Caco-2 (cell line): ENCODE measurements at regions not wholly inside any gene's neighbourhood (a gene's known extent, or its start where the extent isn't known, plus 50 kb on each side); places are given as distances from the start of the nearest gene placed in this dataset.

ENCODE experiments used
- BruUV-seq: library from RNA; stranded (reverse); fragments of 400-500 nt; replicated peaks from 2 replicates; lab custom pipeline; 2021; lab: Mats Ljungman, UMichigan
- CTCF ChIA-PET: fragments of 300-600 bp; sonication (Branson Sonifier 250); formaldehyde crosslinking; loops from one replicate; lab custom pipeline; 2022; ENCODE audit warnings: antibody characterized with exemption; lab: Charles Lee
- POLR2A ChIA-PET: fragments of 300-600 bp; sonication (Branson Sonifier 250); formaldehyde crosslinking; loops from one replicate; lab custom pipeline; 2022; ENCODE audit warnings: antibody characterized with exemption; lab: Charles Lee
- DNase-seq, 2 experiments: peaks; one replicate each; pipeline versions ENCODE4 v3.0.0 to v3.0.0-alpha.2; 2020 to 2022
- H3K27me3 ChIP-seq: replicated peaks from 2 replicates; pipeline ENCODE4 v1.6.0; 2011; ENCODE audit warnings: low read length; ENCODE audit not compliant: control insufficient read depth, insufficient read depth
- H3K36me3 ChIP-seq: 2 replicates; pipeline ENCODE4 v1.5.1; 2011; ENCODE audit warnings: low read length; ENCODE audit not compliant: control insufficient read depth, insufficient read depth
- H3K4me1 ChIP-seq: fragments of 250-450 bp; sonication (Bioruptor Pico); 2 replicates; pipeline ENCODE4 v1.5.1; 2020; ENCODE audit warnings: mild to moderate bottlenecking
- H3K4me3 ChIP-seq: 2 replicates; pipeline ENCODE4 v1.5.1; 2011; ENCODE audit warnings: low read depth, mild to moderate bottlenecking, control low read depth, low read length
- H3K9me3 ChIP-seq: fragments of 250-450 bp; sonication (Bioruptor Pico); 2 replicates; pipeline ENCODE4 v1.5.1; 2020; ENCODE audit warnings: mild to moderate bottlenecking, moderate library complexity
- H3K27ac Mint-ChIP-seq: one replicate; pipeline ENCODE4 v1.8.0; 2022; ENCODE audit warnings: mixed read lengths; ENCODE audit not compliant: unreplicated experiment
- H3K27me3 Mint-ChIP-seq: one replicate; pipeline ENCODE4 v1.8.0; 2022; ENCODE audit warnings: mixed read lengths; ENCODE audit not compliant: insufficient read depth, unreplicated experiment
- H3K36me3 Mint-ChIP-seq: one replicate; pipeline ENCODE4 v1.8.0; 2022; ENCODE audit warnings: mild to moderate bottlenecking, mixed read lengths; ENCODE audit not compliant: insufficient read depth, unreplicated experiment
- H3K4me1 Mint-ChIP-seq: one replicate; pipeline ENCODE4 v1.8.0; 2022; ENCODE audit warnings: low read depth, mixed read lengths; ENCODE audit not compliant: unreplicated experiment
- H3K4me3 Mint-ChIP-seq: one replicate; pipeline ENCODE4 v1.8.0; 2022; ENCODE audit warnings: mild to moderate bottlenecking, moderate library complexity, mixed read lengths; ENCODE audit not compliant: unreplicated experiment
- H3K9me3 Mint-ChIP-seq: one replicate; pipeline ENCODE4 v1.8.0; 2022; ENCODE audit warnings: mixed read lengths; ENCODE audit not compliant: unreplicated experiment
- intact Hi-C: fragments of 100-400 bp; cut with micrococcal nuclease; formaldehyde crosslinking; loops from one replicate; pipeline ENCODE4 v1.10.0; 2022; ENCODE audit not compliant: unreplicated experiment
- TF ChIP-seq, protein P1 (sequence below), 2 experiments: fragments of 200-600 bp in 1 of 2; IDR thresholded peaks; 1 replicate in 1 of 2; 2 replicates in 1 of 2; pipeline versions ENCODE4 v1.5.1 to v1.8.0; 2011 to 2022; ENCODE audit warnings: antibody characterized with exemption in 1 of 2, control low read depth in 1 of 2, inconsistent platforms in 1 of 2, low read depth in 1 of 2, low read length in 1 of 2, mild to moderate bottlenecking in 1 of 2, moderate library complexity in 1 of 2; ENCODE audit not compliant: insufficient read depth in 1 of 2, severe bottlenecking in 1 of 2, unreplicated experiment in 1 of 2

DNA sequence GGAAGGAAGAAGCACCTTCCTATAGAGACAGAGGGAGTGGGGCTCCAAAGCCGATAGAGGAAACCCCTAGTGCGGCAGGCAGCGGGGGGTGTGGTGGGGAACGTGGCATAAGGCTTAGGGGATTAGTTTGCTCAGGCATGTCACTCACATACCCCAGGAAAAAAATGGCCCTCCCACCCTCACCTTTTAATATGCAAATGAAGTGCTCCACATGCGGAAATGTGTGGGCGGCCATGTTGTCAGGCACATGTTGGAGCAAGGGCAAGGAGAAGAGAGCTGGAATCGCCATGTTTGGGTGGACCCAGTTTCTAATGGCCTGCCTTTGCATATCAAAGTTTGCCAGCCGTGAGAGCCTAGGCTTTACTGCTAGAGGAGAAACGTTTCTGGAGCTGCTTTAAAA, 758.8 kb downstream of the NR2F1-AS1 start:
- POLR2A ChIA-PET, result no interaction called here
- intact Hi-C loops, result no loop called here
- Histone ChIP-seq H3K27me3 (no peaks in the 10 kb centered on the region), H3K9me3 (no peaks in the 10 kb centered on the region), H3K4me1 (no peaks in the 10 kb centered on the region), H3K36me3 (no peaks in the 10 kb centered on the region), H3K4me3 (no peak overlapping the region)
- BruUV-seq, result no TSS peak
- CTCF ChIA-PET, result no interaction called here
- no peaks in the 10 kb centered on the region for H3K4me1 Mint-ChIP-seq
- H3K4me3 Mint-ChIP-seq, result no peak overlapping the region
- no peak for DNase-seq
- H3K27me3 Mint-ChIP-seq, result no peaks in the 10 kb centered on the region
- TF ChIP-seq, protein P1, sequence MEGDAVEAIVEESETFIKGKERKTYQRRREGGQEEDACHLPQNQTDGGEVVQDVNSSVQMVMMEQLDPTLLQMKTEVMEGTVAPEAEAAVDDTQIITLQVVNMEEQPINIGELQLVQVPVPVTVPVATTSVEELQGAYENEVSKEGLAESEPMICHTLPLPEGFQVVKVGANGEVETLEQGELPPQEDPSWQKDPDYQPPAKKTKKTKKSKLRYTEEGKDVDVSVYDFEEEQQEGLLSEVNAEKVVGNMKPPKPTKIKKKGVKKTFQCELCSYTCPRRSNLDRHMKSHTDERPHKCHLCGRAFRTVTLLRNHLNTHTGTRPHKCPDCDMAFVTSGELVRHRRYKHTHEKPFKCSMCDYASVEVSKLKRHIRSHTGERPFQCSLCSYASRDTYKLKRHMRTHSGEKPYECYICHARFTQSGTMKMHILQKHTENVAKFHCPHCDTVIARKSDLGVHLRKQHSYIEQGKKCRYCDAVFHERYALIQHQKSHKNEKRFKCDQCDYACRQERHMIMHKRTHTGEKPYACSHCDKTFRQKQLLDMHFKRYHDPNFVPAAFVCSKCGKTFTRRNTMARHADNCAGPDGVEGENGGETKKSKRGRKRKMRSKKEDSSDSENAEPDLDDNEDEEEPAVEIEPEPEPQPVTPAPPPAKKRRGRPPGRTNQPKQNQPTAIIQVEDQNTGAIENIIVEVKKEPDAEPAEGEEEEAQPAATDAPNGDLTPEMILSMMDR (IDR thresholded peaks at IDR 0.05; ENCODE audit: insufficient read depth in 1 of 2, low read depth in 1 of 2, low read length in 1 of 2, severe bottlenecking in 1 of 2, unreplicated experiment in 1 of 2), result no peak
- H3K9me3 Mint-ChIP-seq, result peaks cover 16% of the 10 kb centered on the region
- H3K36me3 Mint-ChIP-seq, result no peaks in the 10 kb centered on the region
- no peak overlapping the region for H3K27ac Mint-ChIP-seq

DNA sequence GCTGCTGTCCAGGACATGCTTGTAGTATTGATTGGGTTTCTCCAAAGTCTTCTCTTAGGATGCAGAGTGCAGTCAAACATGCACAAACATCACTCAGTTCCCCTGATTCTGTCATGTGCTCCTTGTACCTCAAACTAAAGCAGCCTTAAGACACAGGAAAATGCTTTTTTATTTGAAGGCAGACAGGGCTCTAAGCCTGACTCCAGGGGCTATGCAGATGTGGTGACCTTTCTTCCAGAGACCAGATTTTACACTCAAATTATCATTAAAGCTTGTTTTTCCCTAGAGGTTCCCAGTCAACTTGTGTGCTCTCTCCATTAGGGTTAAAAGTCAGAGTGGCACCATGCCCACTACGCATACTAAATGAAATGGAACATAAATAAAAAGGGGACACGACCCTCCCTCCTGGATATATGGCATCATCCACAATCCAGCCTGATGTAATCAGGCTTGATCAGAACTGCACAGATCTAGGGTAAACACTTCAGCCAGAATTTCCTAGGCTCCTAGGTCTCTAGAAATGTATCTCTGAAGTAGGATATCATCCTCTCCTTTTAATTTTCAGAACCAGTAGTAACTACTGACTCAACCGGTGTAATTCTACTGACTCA, 771.1 kb downstream of the NR2F1-AS1 start:
- no peak for DNase-seq
- ChIA-PET POLR2A (no interaction called here), CTCF (no interaction called here)
- H3K9me3 ChIP-seq, result no peaks in the 10 kb centered on the region
- no peaks in the 10 kb centered on the region for H3K9me3 Mint-ChIP-seq
- BruUV-seq, result no TSS peak
- no peak overlapping the region for H3K4me3 ChIP-seq
- intact Hi-C loops, result no loop called here
- no peaks in the 10 kb centered on the region for H3K36me3 ChIP-seq
- no peaks in the 10 kb centered on the region for H3K27me3 ChIP-seq
- no peak overlapping the region for H3K27ac Mint-ChIP-seq
- TF ChIP-seq, protein P1 (IDR thresholded peaks at IDR 0.05; ENCODE audit: insufficient read depth in 1 of 2, low read depth in 1 of 2, low read length in 1 of 2, severe bottlenecking in 1 of 2, unreplicated experiment in 1 of 2), result no peak
- H3K36me3 Mint-ChIP-seq, result no peaks in the 10 kb centered on the region
- peaks cover 11% of the 10 kb centered on the region for H3K4me1 Mint-ChIP-seq
- no peaks in the 10 kb centered on the region for H3K27me3 Mint-ChIP-seq
- H3K4me3 Mint-ChIP-seq, result no peak overlapping the region
- no peaks in the 10 kb centered on the region for H3K4me1 ChIP-seq

DNA sequence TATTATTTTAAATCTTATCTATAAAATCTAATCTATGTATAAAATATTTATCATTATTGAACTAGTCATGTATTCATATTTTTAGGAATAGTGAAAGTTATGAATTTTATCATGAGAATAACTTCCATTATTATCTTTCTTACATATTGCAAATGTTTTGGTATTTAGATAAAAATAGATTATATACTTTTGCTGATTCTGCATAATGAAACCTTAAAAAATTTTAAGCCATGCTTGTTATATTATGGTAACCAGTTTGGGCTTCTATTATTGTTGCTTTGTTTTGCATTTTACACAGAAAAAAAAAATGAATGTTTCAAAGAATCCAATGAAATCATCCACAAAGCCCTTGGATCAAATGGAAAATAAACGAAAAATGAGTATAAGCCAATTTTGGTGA, 772.5 kb downstream of the NR2F1-AS1 start:
- ChIA-PET CTCF (no interaction called here), POLR2A (no interaction called here)

More for the DNA sequence above, 772.5 kb downstream of the NR2F1-AS1 start:
- Histone ChIP-seq H3K4me1 (no peaks in the 10 kb centered on the region), H3K4me3 (no peak overlapping the region), H3K27me3 (no peaks in the 10 kb centered on the region), H3K9me3 (no peaks in the 10 kb centered on the region), H3K36me3 (no peaks in the 10 kb centered on the region)
- Mint-ChIP-seq H3K27me3 (no peaks in the 10 kb centered on the region), H3K4me1 (peaks cover 16% of the 10 kb centered on the region), H3K27ac (no peak overlapping the region), H3K9me3 (no peaks in the 10 kb centered on the region), H3K36me3 (no peaks in the 10 kb centered on the region), H3K4me3 (no peak overlapping the region)
- no TSS peak for BruUV-seq
- TF ChIP-seq, protein P1 (IDR thresholded peaks at IDR 0.05; ENCODE audit: insufficient read depth in 1 of 2, low read depth in 1 of 2, low read length in 1 of 2, severe bottlenecking in 1 of 2, unreplicated experiment in 1 of 2), result no peak
- no peak for DNase-seq
- intact Hi-C loops, result no loop called here
